ENCODE measurements at regions not wholly inside any gene's neighbourhood (a gene's known extent, or its start where the extent isn't known, plus 50 kb on each side); places are given as distances from the start of the nearest gene placed in this dataset.

GRCh38 chr9:28692012-28692411 lies 1118.7 kb upstream of the C9orf72 start:
- Histone ChIP-seq H3K9me3 (ENCODE audit: control insufficient read depth in 1 of 2, insufficient read depth in 1 of 2, low read depth in 1 of 2, low read length in 2 of 2) (no peaks in the 10 kb centered on the region), H3K4me3 (replicated peaks in 1 of 2; ENCODE audit: low read depth in 1 of 2, low read length in 2 of 2) (no peak overlapping the region), H3K79me2 (ENCODE audit: insufficient read depth, low read length) (no peaks in the 10 kb centered on the region), H3K9ac (ENCODE audit: low read length) (no peak overlapping the region), H3K4me1 (ENCODE audit: control insufficient read depth in 1 of 2, insufficient read depth in 2 of 2, low read length in 2 of 2) (no peaks in the 10 kb centered on the region), H3K27ac (ENCODE audit: low read depth, low read length) (no peak overlapping the region), H3K4me2 (ENCODE audit: low read length) (no peak overlapping the region), H2AFZ (ENCODE audit: low read depth, low read length, poor library complexity, severe bottlenecking) (no peak overlapping the region), H4K20me1 (ENCODE audit: insufficient read depth) (no peaks in the 10 kb centered on the region), H3K27me3 (ENCODE audit: insufficient read depth, low read length) (no peaks in the 10 kb centered on the region), H3K36me3 (ENCODE audit: control insufficient read depth in 1 of 2, insufficient read depth in 2 of 2, low read length in 2 of 2) (no peaks in the 10 kb centered on the region), H3K9me2 (ENCODE audit: insufficient read depth) (no peaks in the 10 kb centered on the region)
- DNase-seq (ENCODE audit: low read depth, low spot score) (no peak), ATAC-seq (no peak)
- ChIA-PET CTCF (no interaction called here), POLR2A (no interaction called here), RAD21 (ENCODE audit: low non-redundant PET in 1 of 2, low total read pairs in 2 of 2, uncharacterized antibody in 2 of 2, unreplicated experiment in 2 of 2) (no interaction called here)
- no peak for TF ChIP-seq SP1 (IDR thresholded peaks at IDR 0.05; ENCODE audit: low read depth)
- no peak for TF ChIP-seq ZBTB33 (IDR thresholded peaks at IDR 0.05; ENCODE audit: extremely low read depth, insufficient replicate concordance, low read length)
- no peak for TF ChIP-seq SRF (IDR thresholded peaks at IDR 0.05; ENCODE audit: low read depth)
- no peak for TF ChIP-seq POLR2AphosphoS5 (IDR thresholded peaks at IDR 0.05; ENCODE audit: low read depth, low read length)
- TF ChIP-seq CBX3 (IDR thresholded peaks at IDR 0.05; ENCODE audit: low read depth): no peak
- no peak for TF ChIP-seq TCF7L2 (IDR thresholded peaks at IDR 0.05; ENCODE audit: borderline replicate concordance, extremely low read depth, insufficient read depth, insufficient read length)
- no peak for TF ChIP-seq POLR2A (IDR thresholded peaks at IDR 0.05; ENCODE audit: borderline replicate concordance, extremely low read depth, insufficient read depth, insufficient read length)
- TF ChIP-seq SIN3A (IDR thresholded peaks at IDR 0.05; ENCODE audit: low read depth): no peak
- no peak for TF ChIP-seq YY1 (IDR thresholded peaks at IDR 0.05; ENCODE audit: extremely low read depth, insufficient replicate concordance, low read depth, low read length)
- no peak for TF ChIP-seq ELF1 (IDR thresholded peaks at IDR 0.05; ENCODE audit: borderline replicate concordance, low read depth)
- no peak for TF ChIP-seq ATF3 (IDR thresholded peaks at IDR 0.05)
- TF ChIP-seq EZH2phosphoT487 (IDR thresholded peaks at IDR 0.05; ENCODE audit: borderline replicate concordance): no peak
- TF ChIP-seq FOSL1 (IDR thresholded peaks at IDR 0.05; ENCODE audit: low read depth): no peak
- TF ChIP-seq ZNF274 (IDR thresholded peaks at IDR 0.05; ENCODE audit: low read depth, low read length): no peak
- no peak for TF ChIP-seq ZFX (IDR thresholded peaks at IDR 0.05)
- no TSS peak for BruUV-seq (replicated peaks)
- intact Hi-C loops (cut with micrococcal nuclease): no loop called here
